ENCODE measurements at regions not wholly inside any gene's neighbourhood (a gene's known extent, or its start where the extent isn't known, plus 50 kb on each side); places are given as distances from the start of the nearest gene placed in this dataset.

- H3K9me3 Mint-ChIP-seq (ENCODE audit: unreplicated experiment) = no peaks in the 10 kb centered on the region
- H3K27ac Mint-ChIP-seq (ENCODE audit: unreplicated experiment) = no peak overlapping the region
- FAIRE-seq = no peak
- Histone ChIP-seq H3K27me3 (ENCODE audit: insufficient read depth, low read length) (no peaks in the 10 kb centered on the region), H3K9ac (ENCODE audit: low read length) (no peak overlapping the region), H3K9me3 (ENCODE audit: insufficient read depth, low read depth, low read length) (no peaks in the 10 kb centered on the region), H3K27ac (ENCODE audit: low read depth, low read length) (no peak overlapping the region), H4K20me1 (ENCODE audit: insufficient read depth, low read length) (no peaks in the 10 kb centered on the region), H3K4me3 (ENCODE audit: insufficient read depth, low read depth, low read length) (no peak overlapping the region), H3K4me1 (ENCODE audit: insufficient read depth, low read length) (no peaks in the 10 kb centered on the region), H2AFZ (ENCODE audit: low read depth, low read length) (no peak overlapping the region), H3K36me3 (ENCODE audit: insufficient read depth, low read length) (no peaks in the 10 kb centered on the region), H3K4me2 (ENCODE audit: low read length) (no peak overlapping the region), H3K79me2 (ENCODE audit: insufficient read depth, low read length) (no peaks in the 10 kb centered on the region)
- no peak for TF ChIP-seq EZH2 (IDR thresholded peaks at IDR 0.05; ENCODE audit: insufficient read depth, low read length)
- TF ChIP-seq CTCF (IDR thresholded peaks at IDR 0.05; ENCODE audit: insufficient read depth, low read depth, low read length) = no peak
- DNase-seq (ENCODE audit: low read depth) = no peak
- H3K4me3 Mint-ChIP-seq (ENCODE audit: unreplicated experiment) = no peak overlapping the region
- H3K4me1 Mint-ChIP-seq (ENCODE audit: low read depth, unreplicated experiment) = no peaks in the 10 kb centered on the region
- no peaks in the 10 kb centered on the region for H3K36me3 Mint-ChIP-seq (ENCODE audit: low read depth, unreplicated experiment)
- H3K27me3 Mint-ChIP-seq (ENCODE audit: low read depth, unreplicated experiment) = no peaks in the 10 kb centered on the region
Measured at GRCh38 chr1:164356511-164356910, 202.5 kb upstream of the PBX1 start.

GRCh38 chr1:164360265-164360664 is 198.7 kb upstream of the PBX1 start:
- H3K4me3 ChIP-seq (ENCODE audit: insufficient read depth, low read depth, low read length) = no peak overlapping the region
- no peaks in the 10 kb centered on the region for H3K36me3 ChIP-seq (ENCODE audit: insufficient read depth, low read length)
- no peaks in the 10 kb centered on the region for H3K9me3 ChIP-seq (ENCODE audit: insufficient read depth, low read depth, low read length)
- no peak for TF ChIP-seq EZH2 (IDR thresholded peaks at IDR 0.05; ENCODE audit: insufficient read depth, low read length)
- no peak for TF ChIP-seq CTCF (IDR thresholded peaks at IDR 0.05; ENCODE audit: insufficient read depth, low read depth, low read length)
- H3K9me3 Mint-ChIP-seq (ENCODE audit: unreplicated experiment) = peaks cover 2% of the 10 kb centered on the region
- FAIRE-seq (no peak), DNase-seq (ENCODE audit: low read depth) (no peak)
- H3K27me3 Mint-ChIP-seq (ENCODE audit: low read depth, unreplicated experiment) = no peaks in the 10 kb centered on the region
- no peaks in the 10 kb centered on the region for H3K27me3 ChIP-seq (ENCODE audit: insufficient read depth, low read length)
- H3K4me2 ChIP-seq (ENCODE audit: low read length) = no peak overlapping the region
- no peaks in the 10 kb centered on the region for H4K20me1 ChIP-seq (ENCODE audit: insufficient read depth, low read length)
- no peaks in the 10 kb centered on the region for H3K4me1 ChIP-seq (ENCODE audit: insufficient read depth, low read length)
- no peak overlapping the region for H3K27ac Mint-ChIP-seq (ENCODE audit: unreplicated experiment)
- no peaks in the 10 kb centered on the region for H3K36me3 Mint-ChIP-seq (ENCODE audit: low read depth, unreplicated experiment)
- no peaks in the 10 kb centered on the region for H3K79me2 ChIP-seq (ENCODE audit: insufficient read depth, low read length)
- no peak overlapping the region for H3K9ac ChIP-seq (ENCODE audit: low read length)
- H3K4me1 Mint-ChIP-seq (ENCODE audit: low read depth, unreplicated experiment) = no peaks in the 10 kb centered on the region
- no peak overlapping the region for H2AFZ ChIP-seq (ENCODE audit: low read depth, low read length)
- H3K4me3 Mint-ChIP-seq (ENCODE audit: unreplicated experiment) = no peak overlapping the region
- no peak overlapping the region for H3K27ac ChIP-seq (ENCODE audit: low read depth, low read length)

GRCh38 chr1:164361927-164362326 is 197.1 kb upstream of the PBX1 start:
- no peak overlapping the region for H3K27ac ChIP-seq (ENCODE audit: low read depth, low read length)
- no peaks in the 10 kb centered on the region for H3K36me3 ChIP-seq (ENCODE audit: insufficient read depth, low read length)
- no peak overlapping the region for H3K4me3 ChIP-seq (ENCODE audit: insufficient read depth, low read depth, low read length)
- peaks cover 2% of the 10 kb centered on the region for H3K9me3 ChIP-seq (ENCODE audit: insufficient read depth, low read depth, low read length)
- Mint-ChIP-seq H3K9me3 (ENCODE audit: unreplicated experiment) (peaks cover 2% of the 10 kb centered on the region), H3K36me3 (ENCODE audit: low read depth, unreplicated experiment) (no peaks in the 10 kb centered on the region), H3K27ac (ENCODE audit: unreplicated experiment) (no peak overlapping the region), H3K4me3 (ENCODE audit: unreplicated experiment) (no peak overlapping the region), H3K4me1 (ENCODE audit: low read depth, unreplicated experiment) (no peaks in the 10 kb centered on the region), H3K27me3 (ENCODE audit: low read depth, unreplicated experiment) (no peaks in the 10 kb centered on the region)
- no peaks in the 10 kb centered on the region for H3K4me1 ChIP-seq (ENCODE audit: insufficient read depth, low read length)
- H3K79me2 ChIP-seq (ENCODE audit: insufficient read depth, low read length) = no peaks in the 10 kb centered on the region
- no peaks in the 10 kb centered on the region for H3K27me3 ChIP-seq (ENCODE audit: insufficient read depth, low read length)
- no peak overlapping the region for H3K9ac ChIP-seq (ENCODE audit: low read length)
- H4K20me1 ChIP-seq (ENCODE audit: insufficient read depth, low read length) = no peaks in the 10 kb centered on the region
- FAIRE-seq (no peak), DNase-seq (ENCODE audit: low read depth) (no peak)
- H3K4me2 ChIP-seq (ENCODE audit: low read length) = no peak overlapping the region
- no peak for TF ChIP-seq EZH2 (IDR thresholded peaks at IDR 0.05; ENCODE audit: insufficient read depth, low read length)
- H2AFZ ChIP-seq (ENCODE audit: low read depth, low read length) = no peak overlapping the region

Measured in astrocyte (in vitro differentiated cells and primary cell).